ENCODE measurements at regions not wholly inside any gene's neighbourhood (a gene's known extent, or its start where the extent isn't known, plus 50 kb on each side); places are given as distances from the start of the nearest gene placed in this dataset.
A peak's percentile ranks its signal among the peaks of the same experiment; 100 is the strongest.

DNA sequence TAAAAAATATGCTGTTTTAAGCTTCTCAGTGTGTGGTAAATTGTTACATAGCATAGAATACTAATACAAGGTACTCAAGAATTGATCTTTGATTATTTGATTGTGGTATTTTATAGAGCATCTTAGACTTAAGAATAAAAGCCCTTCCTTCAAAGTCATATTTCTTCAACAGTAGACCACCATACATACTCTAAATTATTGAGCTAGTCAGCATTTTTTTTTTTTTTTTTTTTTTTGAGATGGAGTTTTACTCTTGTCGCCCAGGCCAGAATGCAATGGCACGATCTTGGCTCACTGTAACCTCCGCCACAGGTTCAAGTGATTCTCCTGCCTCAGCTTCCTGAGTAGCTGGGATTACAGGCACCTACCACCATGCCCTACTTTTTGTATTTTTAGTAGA is 436.7 kb upstream of the LUZP2 start:
- DNase-seq (ENCODE audit: low spot score in 2 of 2) = peak in 1 of 2 donors; percentile 29
- intact Hi-C loops (cut with DNase I; ENCODE audit: low total_unique reads) = no loop called here
- WGBS, 2 donors = 97 to 99% methylated on average over 3 of the region's 3 CpGs
- no peak overlapping the region for H3K4me3 ChIP-seq (ENCODE audit: low read depth, poor library complexity, severe bottlenecking)
- TF ChIP-seq, protein P1, sequence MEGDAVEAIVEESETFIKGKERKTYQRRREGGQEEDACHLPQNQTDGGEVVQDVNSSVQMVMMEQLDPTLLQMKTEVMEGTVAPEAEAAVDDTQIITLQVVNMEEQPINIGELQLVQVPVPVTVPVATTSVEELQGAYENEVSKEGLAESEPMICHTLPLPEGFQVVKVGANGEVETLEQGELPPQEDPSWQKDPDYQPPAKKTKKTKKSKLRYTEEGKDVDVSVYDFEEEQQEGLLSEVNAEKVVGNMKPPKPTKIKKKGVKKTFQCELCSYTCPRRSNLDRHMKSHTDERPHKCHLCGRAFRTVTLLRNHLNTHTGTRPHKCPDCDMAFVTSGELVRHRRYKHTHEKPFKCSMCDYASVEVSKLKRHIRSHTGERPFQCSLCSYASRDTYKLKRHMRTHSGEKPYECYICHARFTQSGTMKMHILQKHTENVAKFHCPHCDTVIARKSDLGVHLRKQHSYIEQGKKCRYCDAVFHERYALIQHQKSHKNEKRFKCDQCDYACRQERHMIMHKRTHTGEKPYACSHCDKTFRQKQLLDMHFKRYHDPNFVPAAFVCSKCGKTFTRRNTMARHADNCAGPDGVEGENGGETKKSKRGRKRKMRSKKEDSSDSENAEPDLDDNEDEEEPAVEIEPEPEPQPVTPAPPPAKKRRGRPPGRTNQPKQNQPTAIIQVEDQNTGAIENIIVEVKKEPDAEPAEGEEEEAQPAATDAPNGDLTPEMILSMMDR (IDR thresholded peaks at IDR 0.05) = no peak
- no peak for TF ChIP-seq POLR2A (IDR thresholded peaks at IDR 0.05)

GRCh38 chr11:24064309-24064903 is 432.4 kb upstream of the LUZP2 start:
- TF ChIP-seq, protein P1 (IDR thresholded peaks at IDR 0.05) = no peak
- TF ChIP-seq POLR2A (IDR thresholded peaks at IDR 0.05) = no peak
- 70 to 74% methylated on average over 6 of the region's 6 CpGs for WGBS, 2 donors
- no peak for DNase-seq (ENCODE audit: low spot score in 2 of 2)
- H3K4me3 ChIP-seq (ENCODE audit: low read depth, poor library complexity, severe bottlenecking) = no peak overlapping the region
- intact Hi-C loops (cut with DNase I; ENCODE audit: low total_unique reads) = no loop called here

- no peak for DNase-seq (ENCODE audit: low spot score in 2 of 2)
- intact Hi-C loops (cut with DNase I; ENCODE audit: low total_unique reads) = no loop called here
- TF ChIP-seq POLR2A (IDR thresholded peaks at IDR 0.05) = no peak
- TF ChIP-seq, protein P1 (IDR thresholded peaks at IDR 0.05) = no peak
- H3K4me3 ChIP-seq (ENCODE audit: low read depth, poor library complexity, severe bottlenecking) = no peak overlapping the region
- WGBS, 2 donors = 80 to 82% methylated on average over 2 of the region's 2 CpGs
Measured at GRCh38 chr11:24068197-24068596, 428.7 kb upstream of the LUZP2 start.

DNA sequence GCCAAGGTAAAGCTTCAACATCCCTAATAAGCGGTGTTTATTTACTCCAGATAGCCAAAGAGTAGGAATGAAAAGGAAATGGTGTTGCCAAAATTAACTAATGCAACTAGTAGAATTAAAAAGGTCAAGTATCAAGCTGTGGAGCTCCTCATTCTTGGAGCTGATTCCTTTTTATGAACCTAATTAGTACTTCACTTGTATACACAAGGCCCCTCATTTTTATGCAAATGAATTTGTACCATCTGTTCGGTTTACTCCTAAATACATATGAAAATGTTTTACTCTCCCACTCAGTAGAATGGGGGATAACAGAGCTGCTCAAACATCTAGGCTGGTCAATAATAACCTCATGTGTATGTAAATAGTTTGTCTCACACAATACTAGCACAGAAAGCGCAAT is 426.4 kb upstream of the LUZP2 start:
- intact Hi-C loops (cut with DNase I; ENCODE audit: low total_unique reads) = no loop called here
- WGBS, 2 donors = 75 to 83% methylated on average over 3 of the region's 3 CpGs
- TF ChIP-seq, protein P1 (IDR thresholded peaks at IDR 0.05) = no peak
- no peak for TF ChIP-seq POLR2A (IDR thresholded peaks at IDR 0.05)

DNA sequence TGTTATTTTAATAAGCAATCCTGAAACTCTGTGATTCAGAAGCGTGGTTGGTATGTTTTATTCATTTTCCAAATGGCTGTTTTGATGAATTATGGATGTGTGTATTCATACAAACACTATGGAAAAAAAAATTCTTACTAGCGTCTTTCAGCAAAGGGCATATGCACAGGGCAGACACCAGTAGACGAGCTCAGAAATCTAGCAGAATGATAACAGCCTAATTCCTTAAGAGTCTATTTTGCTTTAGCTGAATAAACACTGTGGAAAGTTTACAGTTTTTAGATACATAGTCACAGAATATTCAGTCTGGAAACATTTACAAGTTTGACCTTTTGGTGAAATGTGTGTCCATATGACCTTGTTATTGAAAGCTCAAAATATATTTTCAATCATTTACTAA is 418.8 kb upstream of the LUZP2 start:
- WGBS, 2 donors = 77 to 83% methylated on average over 3 of the region's 3 CpGs
- DNase-seq (ENCODE audit: low spot score in 2 of 2) = no peak
- no peak overlapping the region for H3K4me3 ChIP-seq (ENCODE audit: low read depth, poor library complexity, severe bottlenecking)
- TF ChIP-seq, protein P1 (IDR thresholded peaks at IDR 0.05) = no peak
- TF ChIP-seq POLR2A (IDR thresholded peaks at IDR 0.05) = no peak
- intact Hi-C loops (cut with DNase I; ENCODE audit: low total_unique reads) = no loop called here

More for the DNA sequence above, 426.4 kb upstream of the LUZP2 start:
- DNase-seq (ENCODE audit: low spot score in 2 of 2) = no peak
- H3K4me3 ChIP-seq (ENCODE audit: low read depth, poor library complexity, severe bottlenecking) = no peak overlapping the region

- no peak overlapping the region for H3K4me3 ChIP-seq (ENCODE audit: low read depth, poor library complexity, severe bottlenecking)
- WGBS, 2 donors = 63 to 64% methylated on average over 1 of the region's 1 CpG
- no peak for DNase-seq (ENCODE audit: low spot score in 2 of 2)
- intact Hi-C loops (cut with DNase I; ENCODE audit: low total_unique reads) = no loop called here
- TF ChIP-seq POLR2A (IDR thresholded peaks at IDR 0.05) = no peak
- TF ChIP-seq, protein P1 (IDR thresholded peaks at IDR 0.05) = no peak
Measured at GRCh38 chr11:24082241-24082640, 414.6 kb upstream of the LUZP2 start.
